ENCODE measurements at regions not wholly inside any gene's neighbourhood (a gene's known extent, or its start where the extent isn't known, plus 50 kb on each side); places are given as distances from the start of the nearest gene placed in this dataset.

GRCh38 chr11:100594320-100594719 is 92.8 kb upstream of the ARHGAP42 start:
- TF ChIP-seq TAF1 (IDR thresholded peaks at IDR 0.05; ENCODE audit: borderline replicate concordance, insufficient read depth, low read length), result no peak
- TF ChIP-seq, protein P1, sequence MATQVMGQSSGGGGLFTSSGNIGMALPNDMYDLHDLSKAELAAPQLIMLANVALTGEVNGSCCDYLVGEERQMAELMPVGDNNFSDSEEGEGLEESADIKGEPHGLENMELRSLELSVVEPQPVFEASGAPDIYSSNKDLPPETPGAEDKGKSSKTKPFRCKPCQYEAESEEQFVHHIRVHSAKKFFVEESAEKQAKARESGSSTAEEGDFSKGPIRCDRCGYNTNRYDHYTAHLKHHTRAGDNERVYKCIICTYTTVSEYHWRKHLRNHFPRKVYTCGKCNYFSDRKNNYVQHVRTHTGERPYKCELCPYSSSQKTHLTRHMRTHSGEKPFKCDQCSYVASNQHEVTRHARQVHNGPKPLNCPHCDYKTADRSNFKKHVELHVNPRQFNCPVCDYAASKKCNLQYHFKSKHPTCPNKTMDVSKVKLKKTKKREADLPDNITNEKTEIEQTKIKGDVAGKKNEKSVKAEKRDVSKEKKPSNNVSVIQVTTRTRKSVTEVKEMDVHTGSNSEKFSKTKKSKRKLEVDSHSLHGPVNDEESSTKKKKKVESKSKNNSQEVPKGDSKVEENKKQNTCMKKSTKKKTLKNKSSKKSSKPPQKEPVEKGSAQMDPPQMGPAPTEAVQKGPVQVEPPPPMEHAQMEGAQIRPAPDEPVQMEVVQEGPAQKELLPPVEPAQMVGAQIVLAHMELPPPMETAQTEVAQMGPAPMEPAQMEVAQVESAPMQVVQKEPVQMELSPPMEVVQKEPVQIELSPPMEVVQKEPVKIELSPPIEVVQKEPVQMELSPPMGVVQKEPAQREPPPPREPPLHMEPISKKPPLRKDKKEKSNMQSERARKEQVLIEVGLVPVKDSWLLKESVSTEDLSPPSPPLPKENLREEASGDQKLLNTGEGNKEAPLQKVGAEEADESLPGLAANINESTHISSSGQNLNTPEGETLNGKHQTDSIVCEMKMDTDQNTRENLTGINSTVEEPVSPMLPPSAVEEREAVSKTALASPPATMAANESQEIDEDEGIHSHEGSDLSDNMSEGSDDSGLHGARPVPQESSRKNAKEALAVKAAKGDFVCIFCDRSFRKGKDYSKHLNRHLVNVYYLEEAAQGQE (IDR thresholded peaks at IDR 0.05; ENCODE audit: insufficient read depth in 1 of 2, low read depth in 2 of 2, low read length in 2 of 2), result no peak
- TF ChIP-seq POLR2AphosphoS5 (IDR thresholded peaks at IDR 0.05; ENCODE audit: low read depth, low read length), result no peak
- no peak for TF ChIP-seq SIN3A (IDR thresholded peaks at IDR 0.05; ENCODE audit: borderline replicate concordance, insufficient read depth, low read length)

All from PFSK-1 (cell line).